GM18867 (cell line): ENCODE measurements at regions not wholly inside any gene's neighbourhood (a gene's known extent, or its start where the extent isn't known, plus 50 kb on each side); places are given as distances from the start of the nearest gene placed in this dataset.

ENCODE experiments used
- ATAC-seq: cut with Tn5 transposase; IDR thresholded peaks from one replicate; pipeline ENCODE4 v1.9.1; 2021; ENCODE audit warnings: mild to moderate bottlenecking, moderate library complexity; ENCODE audit not compliant: unreplicated experiment

DNA sequence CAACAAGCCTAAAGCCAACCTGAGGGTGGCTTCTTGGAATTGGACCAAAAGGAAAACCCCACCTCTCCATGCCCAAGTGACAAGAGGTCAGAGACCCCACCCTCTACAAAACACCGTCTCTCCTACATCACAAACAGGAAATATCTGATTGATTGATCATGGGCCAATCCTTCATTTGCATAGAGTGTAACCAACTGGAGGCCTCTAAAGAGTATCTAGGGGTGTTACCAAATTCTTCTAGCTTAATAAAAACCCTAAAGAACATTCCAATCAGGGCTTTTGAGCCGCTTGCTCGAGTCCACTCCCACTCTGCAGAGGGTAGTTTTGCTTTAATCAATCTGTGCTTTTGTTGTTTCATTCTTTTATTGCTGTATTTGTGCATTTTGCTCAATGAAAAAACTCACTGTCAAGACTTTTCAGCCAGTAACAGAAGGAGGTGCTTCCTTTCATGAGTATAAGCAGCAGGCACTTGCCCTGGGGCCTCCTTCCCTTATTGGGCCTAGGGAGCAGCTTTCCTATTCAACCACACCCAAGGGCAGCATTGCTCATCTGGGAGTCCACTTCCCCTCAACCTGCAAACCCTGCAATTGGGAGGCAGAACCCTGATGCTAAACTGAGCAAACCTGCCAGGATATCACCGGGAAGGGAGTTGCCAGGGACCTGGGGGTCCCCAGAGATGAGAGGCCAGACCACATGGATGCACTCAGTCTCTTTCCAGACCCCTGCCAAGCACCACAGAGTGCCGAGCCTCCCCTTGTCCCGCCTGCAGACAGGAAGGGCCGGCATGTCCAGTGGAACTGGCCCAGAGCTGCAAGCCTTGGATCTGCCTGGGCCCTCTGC, 154.3 kb upstream of the VSTM2B start:
- ATAC-seq: no peak

DNA sequence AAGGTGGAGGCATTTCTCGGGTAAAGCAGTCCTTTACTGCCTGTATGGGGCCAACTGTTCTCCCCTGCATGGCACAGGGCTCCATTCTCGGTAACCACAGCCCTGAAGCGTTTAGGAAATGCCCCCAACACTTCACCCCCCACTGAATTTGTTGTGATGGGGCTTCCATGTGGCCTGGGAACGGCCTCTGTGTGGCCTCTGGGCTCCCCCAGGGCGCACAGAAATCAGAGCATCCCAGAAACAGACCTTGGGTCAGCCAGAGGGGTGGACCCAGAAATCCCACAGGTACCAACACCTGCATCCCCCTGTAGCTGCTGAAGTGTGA, 153.7 kb upstream of the VSTM2B start:
- no peak for ATAC-seq

DNA sequence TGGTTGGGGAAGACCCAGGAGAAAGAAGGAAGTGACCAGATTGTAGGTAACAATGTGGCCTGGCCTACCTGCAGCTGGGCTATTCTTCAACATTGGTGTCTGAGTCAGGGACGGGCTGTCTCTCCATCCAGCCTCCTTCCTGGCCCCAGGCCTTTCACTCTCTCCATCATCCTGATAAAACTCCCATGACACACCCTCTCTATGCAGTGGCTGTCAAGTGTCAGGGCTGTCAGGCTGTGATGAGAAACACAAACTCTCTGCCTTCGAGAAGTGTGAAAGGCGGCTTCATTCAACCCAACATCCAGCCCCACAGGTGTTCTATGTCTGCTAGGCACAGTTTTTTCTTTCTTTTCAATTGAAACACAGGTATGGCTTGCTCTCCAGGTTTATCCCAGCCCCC, 153.3 kb upstream of the VSTM2B start:
- no peak for ATAC-seq

DNA sequence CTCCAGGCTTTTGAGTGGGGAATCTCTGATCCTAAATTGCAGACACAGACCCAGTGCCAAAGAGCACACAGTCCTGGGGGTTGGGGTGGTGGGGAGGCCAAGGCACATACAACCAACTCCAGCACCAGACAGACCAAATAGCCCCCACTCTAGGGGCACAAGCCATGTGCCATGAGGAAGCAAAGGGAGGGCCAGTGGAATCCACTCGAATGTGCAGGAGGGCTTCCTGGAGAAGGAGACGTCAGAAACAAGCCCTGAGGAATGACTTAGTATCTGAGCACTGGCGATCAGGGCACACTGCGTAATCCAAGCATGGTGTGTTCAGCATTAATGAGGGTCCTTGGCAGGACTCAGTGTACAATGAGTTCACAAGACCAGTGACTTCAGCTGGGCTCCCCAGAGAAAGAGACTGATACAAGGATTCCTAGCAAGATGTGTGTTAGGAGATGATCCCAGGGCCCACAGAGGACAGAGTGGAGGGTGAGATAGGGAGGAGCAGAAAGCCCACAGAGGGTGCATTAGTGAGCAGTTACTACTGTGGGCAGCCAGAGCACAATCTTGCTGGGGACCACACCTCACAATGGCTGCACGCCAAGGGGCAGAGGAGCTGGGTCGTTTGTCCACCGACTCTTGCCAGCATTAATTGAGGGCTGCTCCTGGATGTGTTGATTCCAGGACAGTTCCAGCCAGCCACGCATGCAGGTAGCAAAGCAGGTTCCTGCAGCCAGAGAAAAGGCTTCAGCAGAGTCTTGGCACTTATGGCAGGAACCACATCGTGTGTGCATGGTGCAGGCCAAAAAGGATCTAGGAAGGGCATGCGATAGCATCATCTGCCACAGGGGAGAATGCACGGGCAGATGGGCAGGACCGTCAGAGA, 152.6 kb upstream of the VSTM2B start:
- ATAC-seq: no peak

DNA sequence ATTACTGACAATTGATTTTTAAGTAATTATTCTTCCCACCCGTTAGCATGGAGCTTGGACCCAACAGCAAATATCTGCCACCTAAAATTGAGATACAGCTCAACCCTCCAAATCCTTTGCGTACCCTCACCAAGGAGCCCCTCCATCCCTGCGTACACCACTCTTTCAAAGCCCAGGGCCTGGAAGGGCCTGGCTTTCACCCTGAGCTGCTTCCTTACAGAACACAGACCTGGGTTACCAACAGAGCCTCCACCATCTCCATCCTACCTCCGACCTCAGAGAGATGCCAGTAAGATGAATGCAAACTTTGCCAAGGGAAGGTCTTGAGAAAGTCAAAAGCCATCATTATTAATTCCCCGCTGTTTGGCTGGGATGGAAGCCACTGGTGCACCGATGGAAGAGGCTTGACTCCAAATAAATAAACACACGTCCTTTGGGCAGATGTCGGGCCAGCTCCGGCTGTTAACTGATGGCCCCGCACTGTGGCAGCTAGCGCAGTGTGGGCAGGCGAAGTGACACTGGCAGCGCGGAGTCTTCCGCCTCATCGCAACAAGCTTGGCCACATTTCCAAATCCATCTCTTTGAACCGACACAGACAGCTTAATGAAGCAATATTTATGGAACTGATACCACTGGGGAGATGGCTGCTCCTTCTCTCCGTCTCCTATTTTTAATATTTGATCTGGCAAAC, 150.2 kb upstream of the VSTM2B start:
- no peak for ATAC-seq

DNA sequence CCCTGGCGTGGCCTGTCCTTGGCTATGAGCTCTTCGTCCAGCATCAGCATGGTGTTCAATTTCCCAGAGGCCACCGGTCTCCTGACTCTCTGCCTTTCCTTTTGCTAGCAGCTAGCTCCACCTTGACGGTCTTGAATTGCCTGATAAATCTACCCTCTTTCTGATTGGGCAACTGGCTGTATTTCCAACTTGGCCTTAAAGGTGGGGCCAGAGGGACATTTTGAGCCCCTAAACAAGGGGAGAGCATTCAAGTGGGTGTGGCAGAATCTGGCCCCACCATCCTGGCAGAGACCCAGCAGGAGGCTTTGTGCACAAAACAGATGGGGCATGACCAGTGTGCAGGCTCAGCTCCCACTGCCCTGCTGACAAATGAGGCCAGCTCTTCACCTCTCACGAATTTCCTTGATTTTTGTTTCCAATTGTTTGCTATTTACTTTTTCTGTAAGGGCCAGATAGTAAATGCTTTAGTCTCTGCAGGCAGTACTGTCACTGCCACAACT, 148.9 kb upstream of the VSTM2B start:
- no peak for ATAC-seq

DNA sequence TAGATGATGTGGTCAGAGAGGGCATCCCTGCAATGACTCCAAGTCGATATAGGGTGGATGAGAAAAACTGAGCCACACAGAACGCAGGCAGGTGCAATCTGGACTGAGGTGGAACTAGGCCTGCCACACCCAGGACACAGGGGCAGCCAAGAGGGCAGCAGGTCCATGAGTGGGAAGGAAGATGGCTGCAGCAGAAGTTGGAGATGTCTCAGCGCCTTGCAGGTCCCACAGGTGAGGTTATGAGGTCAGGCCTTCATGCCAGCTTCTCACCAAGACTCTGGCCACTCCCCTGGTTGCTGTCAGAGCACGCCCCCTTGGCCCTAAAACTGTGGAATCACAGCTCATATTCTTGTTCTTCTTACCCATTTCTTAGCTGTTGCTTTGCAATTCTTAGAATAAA, 147.7 kb upstream of the VSTM2B start:
- no peak for ATAC-seq

DNA sequence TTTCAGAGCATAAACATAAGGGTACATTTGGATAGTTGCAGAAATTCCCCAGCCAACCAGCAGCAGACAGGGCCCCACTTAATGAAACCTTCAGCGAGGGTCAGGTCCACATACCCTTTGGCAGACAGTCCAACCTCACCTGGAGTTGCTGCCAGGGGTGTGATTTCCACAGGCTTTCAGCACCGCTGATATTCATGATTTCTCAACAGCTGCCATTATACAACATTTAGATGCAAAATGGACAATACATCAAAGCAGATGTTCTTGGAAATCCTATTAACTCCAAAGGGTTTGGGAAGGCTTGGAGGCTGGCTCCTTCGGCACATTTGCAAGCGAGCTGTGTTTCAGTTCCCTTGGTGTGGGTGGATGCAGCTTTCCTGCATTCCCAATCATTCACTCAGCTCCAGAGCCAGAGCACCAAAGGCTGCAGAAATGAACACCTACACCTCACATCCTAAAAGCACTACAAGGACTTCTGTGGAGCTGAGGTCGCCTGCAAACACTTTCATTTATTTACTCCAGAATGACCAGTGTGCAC, 147.2 kb upstream of the VSTM2B start:
- no peak for ATAC-seq

DNA sequence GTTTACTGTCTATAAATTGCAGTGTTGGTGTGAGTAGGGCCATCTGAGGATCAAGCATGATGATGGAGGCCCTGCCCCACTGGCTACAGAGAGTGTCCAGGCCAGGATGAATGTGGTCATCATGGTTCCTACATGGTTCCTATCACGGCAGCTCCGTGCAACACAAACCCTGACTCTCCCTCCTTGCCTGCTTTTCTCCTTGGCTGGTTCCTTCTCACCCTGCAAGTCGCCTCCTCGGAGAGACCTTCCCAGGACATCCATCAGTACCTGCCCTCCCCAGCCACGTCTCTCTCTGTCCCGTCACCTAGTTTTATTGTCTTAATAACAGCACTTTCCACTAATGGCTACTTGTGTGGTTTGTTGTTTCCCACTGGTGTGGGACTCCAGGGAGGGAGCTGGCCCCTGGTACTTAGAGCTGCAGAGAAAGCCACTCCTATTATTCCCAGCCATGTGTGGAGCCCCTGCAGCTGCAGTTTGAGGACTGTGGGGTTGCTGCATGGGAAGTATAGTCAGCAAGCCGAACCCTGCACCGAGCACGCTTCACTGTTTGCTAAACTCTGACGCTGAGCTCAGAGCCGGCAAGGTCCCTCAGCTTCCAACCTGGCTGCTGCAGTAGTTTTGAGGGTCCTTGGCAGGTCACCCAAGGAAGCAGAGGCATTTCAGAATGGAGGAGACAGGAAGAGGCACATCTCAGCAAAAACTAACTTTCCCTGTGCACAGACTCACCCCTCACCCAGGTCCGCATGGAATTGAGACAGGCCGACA, 146.4 kb upstream of the VSTM2B start:
- ATAC-seq: no peak

DNA sequence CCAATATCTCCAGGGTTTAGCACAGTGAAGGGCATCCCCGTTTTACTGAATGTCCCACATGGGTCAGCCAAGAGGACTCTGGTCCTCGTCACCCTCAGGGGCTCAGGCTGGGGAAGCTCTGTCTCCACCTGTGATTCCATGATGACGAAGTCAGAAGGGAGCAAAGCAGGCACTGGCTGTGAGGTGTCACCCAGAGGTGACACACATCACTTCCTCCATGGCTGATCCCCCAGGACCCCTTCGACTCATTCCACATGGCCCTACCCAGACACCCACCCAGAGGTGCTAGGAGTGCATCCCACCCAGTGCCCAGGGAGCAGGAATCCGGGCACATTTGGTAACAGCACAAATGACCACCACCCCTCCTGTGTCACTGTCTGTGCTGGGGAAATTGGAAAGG, 145.2 kb upstream of the VSTM2B start:
- ATAC-seq: no peak

DNA sequence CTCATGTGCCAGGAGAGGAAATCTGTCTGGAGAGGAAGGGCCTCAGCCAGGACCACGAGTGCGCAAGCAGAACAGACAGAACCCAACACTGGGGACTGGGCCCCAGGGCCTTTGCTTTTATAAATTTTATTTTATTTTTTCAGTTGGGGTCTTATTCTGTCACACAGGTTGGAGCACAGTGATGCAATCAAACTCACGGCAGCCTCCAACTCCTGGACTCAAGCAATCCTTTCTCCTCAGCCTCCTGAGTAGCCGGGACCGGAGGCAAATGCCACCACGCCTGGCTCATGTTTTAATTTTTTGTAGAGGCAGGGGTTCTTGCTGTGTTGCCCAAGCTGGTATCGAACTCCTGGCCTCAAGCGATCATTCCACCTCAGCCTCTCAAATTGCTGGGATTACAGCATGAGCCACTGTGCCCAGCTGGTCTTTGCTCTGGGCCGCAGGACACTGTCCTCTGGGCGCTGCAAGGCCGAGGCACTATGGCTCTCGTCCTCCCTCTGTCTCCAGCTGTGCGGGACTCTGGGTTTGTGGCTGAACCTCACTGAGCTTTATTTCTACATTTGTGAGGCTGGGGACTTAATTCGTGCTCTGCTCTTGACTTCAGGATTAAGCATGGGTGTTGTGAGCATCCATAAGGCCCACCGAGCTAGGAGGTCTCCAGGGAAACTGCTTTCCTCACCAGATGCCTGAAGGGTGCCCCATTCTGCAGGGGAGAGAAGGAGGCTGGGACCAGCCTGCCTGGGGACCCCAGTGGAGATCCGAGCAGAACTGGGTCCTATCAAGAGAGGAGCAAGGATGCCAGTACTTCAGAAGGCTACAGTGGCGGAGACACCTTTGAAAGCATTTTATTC, 144.2 kb upstream of the VSTM2B start:
- ATAC-seq: no peak

DNA sequence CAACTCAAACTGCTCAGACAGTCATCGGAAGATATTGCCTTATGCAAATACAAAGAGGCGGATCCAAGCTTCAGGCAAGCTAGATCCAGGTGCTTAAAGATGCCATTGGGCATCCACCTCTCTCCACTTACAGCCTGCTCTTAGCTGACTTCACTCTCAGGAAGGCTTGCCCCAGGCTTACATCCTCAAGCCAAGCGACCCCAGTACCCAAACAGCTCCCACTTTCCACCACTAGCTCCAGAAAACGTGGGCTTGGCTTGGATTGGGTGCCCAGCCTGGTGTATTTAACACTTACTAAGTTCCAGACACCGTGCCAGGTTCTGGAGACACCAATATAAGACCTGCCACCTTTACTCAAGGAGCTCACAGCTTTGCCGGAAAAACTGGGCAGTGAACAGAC, 142.1 kb upstream of the VSTM2B start:
- no peak for ATAC-seq

DNA sequence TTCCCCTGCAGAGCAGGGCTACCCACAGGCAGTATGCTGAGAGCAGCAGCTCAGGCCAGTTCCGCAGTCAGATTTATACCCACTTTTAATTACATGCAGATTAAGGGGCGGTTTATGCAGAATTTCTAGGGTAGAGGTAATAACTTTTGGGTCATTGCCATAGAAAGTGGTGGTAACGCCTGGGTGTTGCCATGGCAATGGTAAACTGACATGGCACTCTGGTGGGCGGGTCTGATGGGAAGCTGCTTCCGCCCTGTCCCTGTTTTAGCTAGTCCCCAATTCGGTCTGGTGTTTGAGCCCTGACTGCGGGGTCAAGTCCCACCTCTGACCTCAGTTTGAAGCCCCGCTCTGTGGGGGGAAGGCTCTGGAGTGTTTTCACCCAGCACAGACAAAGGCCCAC, 141.1 kb upstream of the VSTM2B start:
- no peak for ATAC-seq

DNA sequence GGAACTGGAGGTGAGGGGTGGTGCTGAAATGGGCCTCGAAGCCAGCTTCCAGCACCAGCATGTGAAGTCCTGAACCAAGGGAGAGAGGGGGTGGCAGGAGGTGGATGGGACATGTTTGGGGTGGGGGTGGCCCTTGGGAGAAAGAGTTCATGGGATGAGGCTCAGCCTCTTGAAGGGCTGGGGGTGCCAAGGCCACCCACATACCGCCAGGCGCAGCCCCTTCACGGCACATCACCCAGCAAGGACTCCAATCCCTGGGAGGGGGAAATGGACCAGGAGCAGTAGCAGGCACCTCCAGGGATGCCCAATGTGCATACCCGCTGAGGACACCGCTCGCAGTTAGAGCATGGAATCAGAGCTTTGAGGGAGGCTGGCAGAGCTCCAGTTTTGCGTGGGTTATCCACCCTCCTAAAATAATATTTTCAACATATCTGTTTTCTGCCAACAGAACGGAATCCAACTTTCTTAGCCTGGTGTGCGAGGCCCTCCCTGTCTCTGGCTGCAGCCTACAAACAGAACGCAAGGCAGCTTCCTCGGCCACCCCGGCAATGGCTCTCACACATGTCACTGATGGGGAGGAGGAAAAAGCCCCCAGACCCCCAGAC, 140.5 kb upstream of the VSTM2B start:
- no peak for ATAC-seq

DNA sequence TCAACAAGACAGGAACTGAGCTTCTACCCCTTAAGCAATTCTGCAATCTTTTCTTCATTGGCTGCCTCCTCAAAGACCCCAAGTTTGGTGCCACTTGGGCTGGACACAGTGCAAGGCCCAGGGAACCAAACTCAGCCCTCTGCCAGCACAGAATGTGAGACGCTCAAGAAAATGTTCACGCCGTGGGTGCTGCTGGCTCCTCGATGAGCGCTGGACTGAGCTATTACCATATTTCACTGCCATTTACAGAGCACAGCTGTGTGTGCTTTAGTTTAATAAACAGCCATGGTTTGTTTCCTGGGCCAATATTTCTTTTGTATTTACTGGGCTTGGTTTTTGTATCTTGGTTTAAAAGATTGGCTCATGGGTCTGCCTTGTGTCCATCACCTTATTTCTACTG, 138.8 kb upstream of the VSTM2B start:
- no peak for ATAC-seq

DNA sequence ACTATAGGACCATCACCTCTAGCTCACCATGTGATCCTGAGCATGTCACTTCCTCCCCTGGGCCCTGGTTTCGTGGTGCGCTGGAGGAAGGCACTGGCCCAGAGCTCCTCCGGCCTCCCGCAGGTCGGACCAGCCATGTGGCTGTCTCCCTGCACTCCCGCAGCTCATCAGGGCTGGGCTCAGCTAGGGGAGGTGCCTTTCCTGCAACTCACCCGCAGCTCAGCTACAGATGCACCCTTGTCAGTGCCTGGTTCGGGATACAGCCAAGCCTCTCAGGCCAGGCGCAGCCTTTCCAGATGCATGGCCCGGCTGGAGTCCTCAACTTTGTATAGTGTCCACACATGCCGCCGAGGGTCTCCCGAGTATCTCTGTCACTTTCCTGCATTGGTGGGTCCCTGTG, 138.2 kb upstream of the VSTM2B start:
- no peak for ATAC-seq

DNA sequence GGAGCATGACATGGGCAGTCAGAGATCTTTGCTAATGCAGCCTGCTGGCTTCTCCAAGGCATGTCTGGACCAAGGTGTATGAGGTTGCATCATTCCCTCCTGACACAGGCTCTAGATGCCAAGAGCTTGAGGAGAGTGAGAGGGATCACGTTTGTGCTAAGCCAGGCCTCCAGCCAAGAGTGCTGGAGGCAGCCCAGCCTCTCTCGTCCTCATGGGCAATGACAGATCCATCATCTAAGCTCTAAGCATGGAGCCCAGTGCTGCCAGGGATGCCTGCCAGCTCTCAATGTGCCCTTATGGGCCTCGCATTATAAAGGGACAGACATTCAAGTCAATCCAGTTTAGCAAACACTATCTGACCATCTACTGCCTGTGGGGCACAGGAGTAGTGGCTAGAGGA, 136.3 kb upstream of the VSTM2B start:
- no peak for ATAC-seq

DNA sequence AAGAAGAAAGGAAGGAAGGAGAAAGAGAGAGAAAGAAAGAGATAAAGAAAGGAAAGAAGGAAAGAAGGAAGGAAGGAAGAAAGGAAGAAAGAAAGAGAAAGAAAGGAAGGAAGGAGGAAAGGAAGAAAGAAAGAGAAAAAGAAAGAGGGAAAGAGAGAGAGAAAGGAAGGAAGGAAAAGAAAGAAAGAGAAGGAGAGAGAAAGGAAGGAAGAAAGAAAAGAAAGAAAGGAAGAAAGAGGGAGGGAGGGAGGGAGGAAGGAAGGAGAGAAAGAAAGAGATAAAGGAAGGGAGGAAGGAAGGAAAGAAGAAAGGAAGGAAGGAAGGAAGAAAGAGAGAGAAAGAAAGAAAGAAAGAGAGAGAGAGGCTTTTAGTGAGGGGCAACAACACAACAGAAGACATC, 135.1 kb upstream of the VSTM2B start:
- no peak for ATAC-seq

DNA sequence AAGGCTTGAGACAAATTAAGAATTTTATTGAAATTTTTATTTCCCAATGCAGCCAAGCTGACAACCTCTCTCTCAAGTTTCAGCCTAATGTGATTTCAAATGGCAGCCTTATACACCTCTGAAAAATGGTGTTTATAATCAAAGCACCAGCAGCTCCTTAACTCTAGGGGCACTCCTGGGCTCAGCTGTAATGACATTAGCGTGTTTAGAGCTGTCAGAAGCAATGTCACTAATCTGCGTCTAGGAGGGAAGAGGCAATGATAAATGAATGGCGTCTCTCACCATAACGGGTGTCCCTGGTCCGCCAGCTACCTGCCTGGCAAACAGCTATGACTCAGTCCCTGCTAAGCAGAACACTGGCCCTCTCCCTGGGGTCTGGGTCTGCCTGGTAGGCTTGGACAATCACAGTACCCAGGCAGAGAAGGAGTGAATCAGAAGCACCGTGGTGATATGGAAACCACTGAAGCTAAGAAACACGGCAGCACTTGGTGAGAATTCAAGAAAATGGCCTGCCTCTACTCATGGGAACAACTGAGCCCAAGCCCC, 131.8 kb upstream of the VSTM2B start:
- ATAC-seq: no peak
